Hepatocyte (in vitro differentiated cells): ENCODE measurements at regions not wholly inside any gene's neighbourhood (a gene's known extent, or its start where the extent isn't known, plus 50 kb on each side); places are given as distances from the start of the nearest gene placed in this dataset.

Source experiments
- EZH2 ChIP-seq: fragments of 200-600 bp; sonication (generic); IDR thresholded peaks from 2 replicates; pipeline ENCODE4 v1.6.1; 2016; ENCODE audit warnings: antibody characterized with exemption, mild to moderate bottlenecking, borderline replicate concordance
- EZH2phosphoT487 ChIP-seq: fragments of 200-600 bp; sonication (generic); IDR thresholded peaks from one replicate; pipeline ENCODE4 v1.6.1; 2018; ENCODE audit warnings: antibody characterized with exemption, mild to moderate bottlenecking, low read depth, moderate library complexity; ENCODE audit not compliant: unreplicated experiment, severe bottlenecking
- TF ChIP-seq, protein P1 (sequence below): fragments of 200-600 bp; sonication (generic); IDR thresholded peaks from 2 replicates; pipeline ENCODE4 v1.5.1; 2016; ENCODE audit warnings: antibody characterized with exemption, mild to moderate bottlenecking; ENCODE audit not compliant: poor library complexity

DNA sequence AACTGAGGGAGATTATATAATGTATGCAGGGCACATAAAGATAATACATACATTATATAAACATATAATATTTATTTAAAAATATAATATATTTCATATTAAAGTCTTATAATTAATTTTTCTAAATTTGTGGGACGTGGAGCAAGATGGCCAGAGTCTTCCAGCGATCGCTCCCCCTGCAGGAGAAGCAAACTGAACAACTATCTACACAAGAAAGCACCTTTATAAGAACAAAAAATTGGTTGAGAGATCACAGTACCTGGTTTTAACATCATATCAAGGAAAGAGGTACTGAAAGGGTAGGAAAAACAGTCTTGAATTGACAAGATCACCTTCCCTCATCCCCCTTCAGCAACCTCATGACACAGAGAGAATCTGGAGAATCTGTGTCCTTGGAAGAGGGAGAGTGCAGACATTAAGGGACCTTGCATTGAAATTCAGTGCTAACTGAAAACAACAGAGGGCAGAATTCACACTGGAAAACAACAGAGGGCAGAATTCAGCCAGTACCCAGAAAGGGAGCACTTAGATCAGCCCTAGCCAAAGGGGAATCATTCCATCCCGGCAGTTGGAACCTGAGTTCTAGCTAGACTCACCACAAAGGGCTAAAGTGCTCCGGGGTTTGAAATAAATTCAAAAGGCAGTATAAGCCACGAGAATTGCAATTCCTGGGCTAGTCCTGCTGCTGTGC is 262.5 kb upstream of the NDST3 start:
- TF ChIP-seq EZH2phosphoT487: no peak
- TF ChIP-seq, protein P1, sequence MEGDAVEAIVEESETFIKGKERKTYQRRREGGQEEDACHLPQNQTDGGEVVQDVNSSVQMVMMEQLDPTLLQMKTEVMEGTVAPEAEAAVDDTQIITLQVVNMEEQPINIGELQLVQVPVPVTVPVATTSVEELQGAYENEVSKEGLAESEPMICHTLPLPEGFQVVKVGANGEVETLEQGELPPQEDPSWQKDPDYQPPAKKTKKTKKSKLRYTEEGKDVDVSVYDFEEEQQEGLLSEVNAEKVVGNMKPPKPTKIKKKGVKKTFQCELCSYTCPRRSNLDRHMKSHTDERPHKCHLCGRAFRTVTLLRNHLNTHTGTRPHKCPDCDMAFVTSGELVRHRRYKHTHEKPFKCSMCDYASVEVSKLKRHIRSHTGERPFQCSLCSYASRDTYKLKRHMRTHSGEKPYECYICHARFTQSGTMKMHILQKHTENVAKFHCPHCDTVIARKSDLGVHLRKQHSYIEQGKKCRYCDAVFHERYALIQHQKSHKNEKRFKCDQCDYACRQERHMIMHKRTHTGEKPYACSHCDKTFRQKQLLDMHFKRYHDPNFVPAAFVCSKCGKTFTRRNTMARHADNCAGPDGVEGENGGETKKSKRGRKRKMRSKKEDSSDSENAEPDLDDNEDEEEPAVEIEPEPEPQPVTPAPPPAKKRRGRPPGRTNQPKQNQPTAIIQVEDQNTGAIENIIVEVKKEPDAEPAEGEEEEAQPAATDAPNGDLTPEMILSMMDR: peak; percentile 4
- no peak for TF ChIP-seq EZH2
